22Rv1 (cell line): ENCODE measurements at regions not wholly inside any gene's neighbourhood (a gene's known extent, or its start where the extent isn't known, plus 50 kb on each side); places are given as distances from the start of the nearest gene placed in this dataset.
A peak's percentile ranks its signal among the peaks of the same experiment; 100 is the strongest.

Experiments
- CTCF ChIP-seq: fragments of 450-650 bp; IDR thresholded peaks from 2 replicates; pipeline ENCODE4 v1.5.1; 2017; ENCODE audit warnings: mild to moderate bottlenecking
- ZFX ChIP-seq: fragments of 450-650 bp; IDR thresholded peaks from 2 replicates; pipeline ENCODE4 v1.6.1; 2017; ENCODE audit warnings: antibody characterized with exemption, borderline replicate concordance

- no peak for TF ChIP-seq ZFX
- peak; percentile 81 for TF ChIP-seq CTCF
These were observed 61.9 kb upstream of the MAX start for GRCh38 chr14:65164068-65164824.
